GM23248 (cell line): ENCODE measurements at regions not wholly inside any gene's neighbourhood (a gene's known extent, or its start where the extent isn't known, plus 50 kb on each side); places are given as distances from the start of the nearest gene placed in this dataset.
"Not testable (repeated sequence)": the region's sequence is repeated elsewhere in the genome, so short reads cannot be mapped to it uniquely, and the experiment has no call there.

Experiments
- DNase-seq: peaks from one replicate; pipeline ENCODE4 v3.0.0-alpha.2; 2015
- H2AFZ ChIP-seq: fragments of 200-600 bp; sonication (generic); 2 replicates; pipeline ENCODE4 v1.6.1; 2016; ENCODE audit warnings: antibody characterized with exemption
- H3F3A ChIP-seq: fragments of 200-600 bp; sonication (generic); 2 replicates; pipeline ENCODE4 v1.6.1; 2016; ENCODE audit warnings: mild to moderate bottlenecking, antibody characterized with exemption, mixed run types; ENCODE audit not compliant: insufficient read depth
- H3K27ac ChIP-seq: fragments of 200-600 bp; sonication (generic); 2 replicates; pipeline ENCODE4 v1.5.1; 2016; ENCODE audit warnings: mild to moderate bottlenecking
- H3K27me3 ChIP-seq: fragments of 200-600 bp; sonication (generic); replicated peaks from 2 replicates; pipeline ENCODE4 v1.6.1; 2016; ENCODE audit warnings: mild to moderate bottlenecking; ENCODE audit not compliant: insufficient read depth
- H3K36me3 ChIP-seq: fragments of 200-600 bp; sonication (generic); 2 replicates; pipeline ENCODE4 v1.6.1; 2016; ENCODE audit warnings: low read depth, mild to moderate bottlenecking
- H3K4me1 ChIP-seq: fragments of 200-600 bp; sonication (generic); 2 replicates; pipeline ENCODE4 v1.6.1; 2016; ENCODE audit warnings: mild to moderate bottlenecking; ENCODE audit not compliant: insufficient read depth
- H3K4me2 ChIP-seq: fragments of 200-600 bp; sonication (generic); one replicate; pipeline ENCODE4 v1.6.1; 2016; ENCODE audit warnings: mild to moderate bottlenecking; ENCODE audit not compliant: unreplicated experiment
- H3K4me3 ChIP-seq: fragments of 200-600 bp; sonication (generic); 2 replicates; pipeline ENCODE4 v1.5.1; 2016; ENCODE audit warnings: mild to moderate bottlenecking
- H3K79me2 ChIP-seq: fragments of 200-600 bp; sonication (generic); 2 replicates; pipeline ENCODE4 v1.6.1; 2016; ENCODE audit warnings: mild to moderate bottlenecking; ENCODE audit not compliant: insufficient read depth
- H3K9ac ChIP-seq: fragments of 200-600 bp; sonication (generic); 2 replicates; pipeline ENCODE4 v1.6.1; 2016; ENCODE audit warnings: mild to moderate bottlenecking
- H3K9me2 ChIP-seq: fragments of 200-600 bp; sonication (generic); 2 replicates; pipeline ENCODE4 v1.6.1; 2016; ENCODE audit warnings: mixed run types, mild to moderate bottlenecking, moderate library complexity; ENCODE audit not compliant: insufficient read depth
- H3K9me3 ChIP-seq: fragments of 200-600 bp; sonication (generic); one replicate; pipeline ENCODE4 v1.6.1; 2017; ENCODE audit warnings: low read depth
- H4K20me1 ChIP-seq: fragments of 200-600 bp; sonication (generic); 2 replicates; pipeline ENCODE4 v1.6.0; 2016; ENCODE audit not compliant: insufficient read depth
- EZH2 ChIP-seq: fragments of 200-600 bp; sonication (generic); IDR thresholded peaks from 2 replicates; pipeline ENCODE4 v1.6.1; 2018; ENCODE audit warnings: antibody characterized with exemption, mild to moderate bottlenecking; ENCODE audit not compliant: insufficient read depth, poor library complexity, severe bottlenecking
- EZH2phosphoT487 ChIP-seq: fragments of 200-600 bp; sonication (generic); IDR thresholded peaks from 2 replicates; pipeline ENCODE4 v1.6.1; 2018; ENCODE audit warnings: antibody characterized with exemption, moderate library complexity, mild to moderate bottlenecking, low read depth; ENCODE audit not compliant: insufficient read depth
- WGBS, 2 experiments: methylation state at CpG; one replicate each; pipeline ENCODE4 v1.1.6; 2015 to 2017; ENCODE audit warnings: low lambda C conversion rate in 2 of 2, low coverage in 1 of 2; ENCODE audit errors: missing lambda C conversion rate in 2 of 2; 5-methylcytosine and 5-hydroxymethylcytosine counted together
- in situ Hi-C: fragments of 300-500 bp; cut with MboI; formaldehyde crosslinking; loops from 2 replicates; pipeline ENCODE4 v1.15.0; 2020

DNA sequence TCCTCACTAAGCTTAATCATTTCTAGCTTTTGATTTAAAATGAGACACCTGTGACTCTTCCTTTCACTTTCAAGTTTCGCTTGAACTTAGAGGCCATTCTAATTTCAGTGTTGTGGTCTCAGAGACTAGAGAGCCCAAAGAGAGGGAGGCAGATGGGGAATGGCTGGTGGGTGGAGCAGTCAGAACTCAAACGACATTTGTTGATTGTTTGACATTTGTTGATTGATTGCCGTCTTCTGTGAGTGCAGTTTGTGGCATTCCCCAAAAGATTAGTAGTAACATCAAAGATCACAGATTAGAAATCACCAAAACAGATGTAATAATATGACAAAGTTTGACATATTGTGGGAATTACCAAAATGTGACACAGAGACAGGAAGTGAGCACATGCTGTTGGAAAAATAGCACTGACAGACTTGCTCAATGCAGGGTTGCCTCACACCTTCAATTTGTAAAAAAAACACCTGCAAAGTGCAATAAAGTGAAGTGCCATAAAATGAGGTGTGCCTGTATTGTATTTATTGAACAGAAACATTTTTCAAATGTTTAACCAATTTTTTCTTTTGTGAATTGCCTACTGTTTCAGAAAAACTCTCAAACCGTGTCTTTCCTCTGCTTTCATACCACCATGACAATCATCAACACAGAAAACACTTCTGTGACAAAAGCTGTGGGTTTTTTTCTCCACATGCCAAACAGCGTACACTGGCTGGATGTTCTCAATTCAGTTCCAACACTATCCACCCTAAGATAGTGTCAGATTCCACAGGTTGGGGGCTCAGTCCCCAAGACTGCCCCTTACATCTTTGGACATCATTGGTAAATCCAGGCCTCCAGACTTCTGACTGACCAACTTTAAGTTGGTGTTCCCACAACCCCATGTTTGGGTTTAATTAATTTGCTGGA, 376.3 kb upstream of the RGS6 start:
- TF ChIP-seq EZH2phosphoT487 (no peak), EZH2 (no peak)
- H3K4me2 ChIP-seq, result no peak overlapping the region
- H3K27me3 ChIP-seq, result no peaks in the 10 kb centered on the region
- no peaks in the 10 kb centered on the region for H3K9me2 ChIP-seq
- peak; percentile 36 for DNase-seq
- peaks cover 22% of the 10 kb centered on the region for H3K4me1 ChIP-seq
- in situ Hi-C loops, result no loop called here
- 79 to 83% methylated on average over 5 of the region's 5 CpGs for WGBS, 2 experiments
- H3K79me2 ChIP-seq, result peaks cover 86% of the 10 kb centered on the region
- H3K9me3 ChIP-seq, result no peaks in the 10 kb centered on the region
- no peak overlapping the region for H3K9ac ChIP-seq
- H3F3A ChIP-seq, result peaks cover 26% of the 10 kb centered on the region
- no peak overlapping the region for H2AFZ ChIP-seq
- H3K36me3 ChIP-seq, result no peaks in the 10 kb centered on the region
- H3K4me3 ChIP-seq, result no peak overlapping the region
- H3K27ac ChIP-seq, result no peak overlapping the region
- no peaks in the 10 kb centered on the region for H4K20me1 ChIP-seq

DNA sequence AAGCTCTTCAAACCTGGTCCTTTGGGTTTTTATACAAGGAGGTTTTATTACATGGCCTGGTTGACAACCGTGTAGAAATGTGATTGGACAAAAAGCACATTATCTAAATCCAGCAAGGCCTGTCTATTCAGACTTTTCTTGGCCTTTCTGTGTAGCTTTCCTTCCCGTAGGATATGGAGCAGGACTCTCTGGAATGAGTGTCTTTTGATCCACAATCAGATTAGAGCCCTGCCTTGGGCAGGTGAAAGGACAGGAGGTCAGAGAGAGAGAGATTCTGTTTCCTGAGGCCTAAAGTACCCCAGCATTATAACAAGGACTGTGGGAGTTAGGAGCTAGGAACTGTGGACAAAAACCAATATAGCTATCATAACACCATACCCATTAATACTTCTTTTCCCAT, 375.5 kb upstream of the RGS6 start:
- no peaks in the 10 kb centered on the region for H3K36me3 ChIP-seq
- H3K27ac ChIP-seq, result no peak overlapping the region
- peaks cover 15% of the 10 kb centered on the region for H3K4me1 ChIP-seq
- no peak overlapping the region for H3K4me2 ChIP-seq
- H4K20me1 ChIP-seq, result no peaks in the 10 kb centered on the region
- peaks cover 20% of the 10 kb centered on the region for H3F3A ChIP-seq
- no peaks in the 10 kb centered on the region for H3K9me2 ChIP-seq
- no peak for DNase-seq
- 86 to 89% methylated on average over 2 of the region's 2 CpGs for WGBS, 2 experiments
- in situ Hi-C loops, result no loop called here
- H2AFZ ChIP-seq, result no peak overlapping the region
- no peak overlapping the region for H3K9ac ChIP-seq
- H3K9me3 ChIP-seq, result no peaks in the 10 kb centered on the region
- H3K79me2 ChIP-seq, result peaks cover 93% of the 10 kb centered on the region
- no peaks in the 10 kb centered on the region for H3K27me3 ChIP-seq
- no peak for TF ChIP-seq EZH2
- TF ChIP-seq EZH2phosphoT487, result no peak
- no peak overlapping the region for H3K4me3 ChIP-seq

DNA sequence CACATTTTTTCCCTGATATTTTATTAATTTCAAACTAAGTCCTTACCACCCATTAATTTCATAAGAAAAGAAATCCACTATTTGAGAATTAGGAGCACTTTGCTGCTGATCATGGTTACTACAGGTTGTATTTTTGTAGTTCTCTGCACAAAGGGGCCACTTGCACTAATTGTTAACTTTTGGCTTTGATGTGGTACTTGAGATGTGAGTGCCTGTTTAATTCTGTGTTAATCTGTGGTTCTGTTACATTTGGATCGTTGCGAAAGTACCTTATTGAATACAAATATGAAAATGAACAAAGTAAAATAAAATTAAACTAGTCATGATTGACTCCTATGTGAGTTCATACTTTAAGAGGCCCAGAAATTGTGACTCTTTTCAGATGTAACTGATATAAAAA, 374.9 kb upstream of the RGS6 start:
- in situ Hi-C loops, result no loop called here
- Histone ChIP-seq H3K4me3 (no peak overlapping the region), H3K36me3 (no peaks in the 10 kb centered on the region), H3K27me3 (no peaks in the 10 kb centered on the region), H3K27ac (no peak overlapping the region), H3K4me1 (peaks cover 11% of the 10 kb centered on the region; the same call in 1 of the 2 replicates), H3K4me2 (no peak overlapping the region), H2AFZ (no peak overlapping the region), H3K79me2 (peaks cover 97% of the 10 kb centered on the region), H3K9me3 (no peaks in the 10 kb centered on the region), H4K20me1 (no peaks in the 10 kb centered on the region), H3F3A (peaks cover 14% of the 10 kb centered on the region), H3K9ac (no peak overlapping the region), H3K9me2 (no peaks in the 10 kb centered on the region)
- WGBS, 2 experiments, result 96% methylated on average over 2 of the region's 2 CpGs
- no peak for DNase-seq
- no peak for TF ChIP-seq EZH2
- no peak for TF ChIP-seq EZH2phosphoT487

DNA sequence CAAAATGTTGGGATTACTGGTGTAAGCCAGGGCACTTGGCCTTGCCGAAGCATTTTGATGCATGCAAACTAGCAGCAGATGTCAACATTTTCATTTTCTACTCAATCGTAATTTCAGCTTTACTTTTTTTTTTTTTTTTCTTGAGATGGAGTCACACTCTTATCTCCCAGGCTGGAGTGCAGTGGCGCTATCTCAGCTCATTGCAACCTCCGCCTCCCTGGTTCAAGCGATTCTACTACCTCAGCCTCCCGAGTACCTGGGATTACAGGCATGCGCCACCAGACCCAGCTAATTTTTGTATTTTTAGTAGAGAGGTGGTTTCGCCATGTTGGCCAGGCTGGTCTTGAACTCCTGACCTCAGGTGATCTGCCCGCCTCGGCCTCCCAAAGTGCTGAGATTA, 373.3 kb upstream of the RGS6 start:
- H3K36me3 ChIP-seq, H3K9ac ChIP-seq, H2AFZ ChIP-seq, H4K20me1 ChIP-seq, in situ Hi-C loops, H3F3A ChIP-seq, H3K27ac ChIP-seq, H3K9me3 ChIP-seq, DNase-seq, H3K4me2 ChIP-seq, H3K9me2 ChIP-seq, H3K27me3 ChIP-seq, H3K4me3 ChIP-seq: not testable (repeated sequence)
- H3K79me2 ChIP-seq, result peaks cover 98% of the 10 kb centered on the region
- H3K4me1 ChIP-seq, result peaks cover 11% of the 10 kb centered on the region; the same call in 1 of the 2 replicates
- WGBS, 2 experiments, result 94 to 96% methylated on average over 10 of the region's 10 CpGs

GRCh38 chr14:71560751-71561150, 371.5 kb upstream of the RGS6 start:
- DNase-seq, result no peak
- H3K27me3 ChIP-seq, result no peaks in the 10 kb centered on the region
- peaks cover 5% of the 10 kb centered on the region; the same call in 1 of the 2 replicates for H3K4me1 ChIP-seq
- no peak overlapping the region for H3K4me2 ChIP-seq
- H4K20me1 ChIP-seq, result no peaks in the 10 kb centered on the region
- no peaks in the 10 kb centered on the region for H3K36me3 ChIP-seq
- H3K4me3 ChIP-seq, result no peak overlapping the region
- in situ Hi-C loops, result no loop called here
- H3K79me2 ChIP-seq, result peaks cover 97% of the 10 kb centered on the region
- no peaks in the 10 kb centered on the region for H3K9me2 ChIP-seq
- H3F3A ChIP-seq, result no peaks in the 10 kb centered on the region
- H3K27ac ChIP-seq, result no peak overlapping the region
- TF ChIP-seq EZH2 (no peak), EZH2phosphoT487 (no peak)
- H2AFZ ChIP-seq, result no peak overlapping the region
- no peaks in the 10 kb centered on the region for H3K9me3 ChIP-seq
- H3K9ac ChIP-seq, result no peak overlapping the region
